KMS-11 (cell line): ENCODE measurements at regions not wholly inside any gene's neighbourhood (a gene's known extent, or its start where the extent isn't known, plus 50 kb on each side); places are given as distances from the start of the nearest gene placed in this dataset.

Experiments used
- H2AFZ ChIP-seq: fragments of 200-600 bp; sonication (generic); 2 replicates; pipeline ENCODE4 v1.6.1; 2016; ENCODE audit warnings: antibody characterized with exemption, mixed run types, low read depth
- H3K27ac ChIP-seq: fragments of 200-600 bp; sonication (generic); 2 replicates; pipeline ENCODE4 v1.6.1; 2016; ENCODE audit warnings: mild to moderate bottlenecking, mixed run types
- H3K27me3 ChIP-seq: fragments of 200-600 bp; sonication (generic); 2 replicates; pipeline ENCODE4 v1.6.1; 2017; ENCODE audit warnings: mild to moderate bottlenecking, low read depth, mixed run types, moderate library complexity; ENCODE audit not compliant: insufficient read depth
- H3K36me3 ChIP-seq: fragments of 200-600 bp; sonication (generic); 2 replicates; pipeline ENCODE4 v1.6.1; 2017; ENCODE audit warnings: mild to moderate bottlenecking, mixed run types; ENCODE audit not compliant: insufficient read depth
- H3K4me1 ChIP-seq: fragments of 200-600 bp; sonication (generic); 2 replicates; pipeline ENCODE4 v1.6.1; 2016; ENCODE audit warnings: mild to moderate bottlenecking, low read depth, mixed run types; ENCODE audit not compliant: poor library complexity, severe bottlenecking
- H3K4me2 ChIP-seq: fragments of 200-600 bp; sonication (generic); 2 replicates; pipeline ENCODE4 v1.7.0; 2016; ENCODE audit warnings: mild to moderate bottlenecking, mixed run types
- H3K4me3 ChIP-seq: fragments of 200-600 bp; sonication (generic); IDR thresholded peaks from 2 replicates; pipeline ENCODE4 v1.6.1; 2017; ENCODE audit warnings: low read depth, low read length, mixed read lengths; ENCODE audit not compliant: insufficient read depth
- H3K79me2 ChIP-seq: fragments of 200-600 bp; sonication (generic); 2 replicates; pipeline ENCODE4 v1.6.1; 2016; ENCODE audit warnings: low read depth, mixed run types; ENCODE audit not compliant: insufficient read depth
- H3K9ac ChIP-seq: fragments of 200-600 bp; sonication (generic); 2 replicates; pipeline ENCODE4 v1.6.1; 2016; ENCODE audit warnings: mild to moderate bottlenecking, mixed run types
- H4K20me1 ChIP-seq: fragments of 200-600 bp; sonication (generic); 2 replicates; pipeline ENCODE4 v1.6.1; 2016; ENCODE audit warnings: mild to moderate bottlenecking, mixed run types; ENCODE audit not compliant: insufficient read depth
- CTCF ChIP-seq: fragments of 200-600 bp; sonication (generic); conservative IDR thresholded peaks from 2 replicates; pipeline ENCODE4 v1.6.1; 2017; ENCODE audit warnings: low read depth, mild to moderate bottlenecking, antibody characterized with exemption, low read length, moderate library complexity, mixed read lengths

GRCh38 chr21:28822123-28822399 is 170.6 kb downstream of the LTN1 start:
- no peaks in the 10 kb centered on the region for H4K20me1 ChIP-seq
- no peaks in the 10 kb centered on the region for H3K36me3 ChIP-seq
- H3K4me1 ChIP-seq = no peaks in the 10 kb centered on the region
- no peak for TF ChIP-seq CTCF
- no peak overlapping the region for H3K4me2 ChIP-seq
- no peaks in the 10 kb centered on the region for H3K79me2 ChIP-seq
- no peak overlapping the region for H2AFZ ChIP-seq
- no peak overlapping the region for H3K27ac ChIP-seq
- no peak overlapping the region for H3K4me3 ChIP-seq
- H3K9ac ChIP-seq = no peak overlapping the region
- no peaks in the 10 kb centered on the region for H3K27me3 ChIP-seq

- Histone ChIP-seq H2AFZ (no peak overlapping the region), H3K4me3 (no peak overlapping the region), H4K20me1 (no peaks in the 10 kb centered on the region), H3K79me2 (no peaks in the 10 kb centered on the region), H3K9ac (no peak overlapping the region), H3K27ac (no peak overlapping the region), H3K4me2 (no peak overlapping the region), H3K27me3 (no peaks in the 10 kb centered on the region), H3K4me1 (no peaks in the 10 kb centered on the region), H3K36me3 (no peaks in the 10 kb centered on the region)
- TF ChIP-seq CTCF = no peak
These were observed 171.2 kb downstream of the LTN1 start for GRCh38 chr21:28821276-28822122.

GRCh38 chr21:28818663-28819278 is 173.9 kb downstream of the LTN1 start:
- no peak overlapping the region for H3K4me3 ChIP-seq
- H3K27me3 ChIP-seq = no peaks in the 10 kb centered on the region
- no peaks in the 10 kb centered on the region for H4K20me1 ChIP-seq
- H3K4me2 ChIP-seq = no peak overlapping the region
- H2AFZ ChIP-seq = no peak overlapping the region
- no peaks in the 10 kb centered on the region for H3K79me2 ChIP-seq
- H3K9ac ChIP-seq = no peak overlapping the region
- no peaks in the 10 kb centered on the region for H3K36me3 ChIP-seq
- no peak overlapping the region for H3K27ac ChIP-seq
- TF ChIP-seq CTCF = no peak
- H3K4me1 ChIP-seq = no peaks in the 10 kb centered on the region

GRCh38 chr21:28817871-28818270 is 174.8 kb downstream of the LTN1 start:
- no peak overlapping the region for H3K4me2 ChIP-seq
- no peak overlapping the region for H3K4me3 ChIP-seq

More at GRCh38 chr21:28817871-28818270, 174.8 kb downstream of the LTN1 start:
- Histone ChIP-seq H3K27ac (no peak overlapping the region), H3K4me1 (no peaks in the 10 kb centered on the region), H2AFZ (no peak overlapping the region), H3K79me2 (no peaks in the 10 kb centered on the region), H4K20me1 (no peaks in the 10 kb centered on the region), H3K27me3 (no peaks in the 10 kb centered on the region), H3K9ac (no peak overlapping the region), H3K36me3 (no peaks in the 10 kb centered on the region)
- TF ChIP-seq CTCF = no peak
